Activated CD8-positive, alpha-beta memory T cell treated with anti-CD3 and anti-CD28 coated beads, Interleukin-2, amount 50 U/mL, for 1 hour (primary cell): ENCODE measurements at regions not wholly inside any gene's neighbourhood (a gene's known extent, or its start where the extent isn't known, plus 50 kb on each side); places are given as distances from the start of the nearest gene placed in this dataset.
"Not testable (repeated sequence)": the region's sequence is repeated elsewhere in the genome, so short reads cannot be mapped to it uniquely, and the experiment has no call there.

Experiments used
- DNase-seq: peaks from one replicate; pipeline ENCODE4 v3.0.0-alpha.2; 2020; ENCODE audit errors: extremely low read depth

DNA sequence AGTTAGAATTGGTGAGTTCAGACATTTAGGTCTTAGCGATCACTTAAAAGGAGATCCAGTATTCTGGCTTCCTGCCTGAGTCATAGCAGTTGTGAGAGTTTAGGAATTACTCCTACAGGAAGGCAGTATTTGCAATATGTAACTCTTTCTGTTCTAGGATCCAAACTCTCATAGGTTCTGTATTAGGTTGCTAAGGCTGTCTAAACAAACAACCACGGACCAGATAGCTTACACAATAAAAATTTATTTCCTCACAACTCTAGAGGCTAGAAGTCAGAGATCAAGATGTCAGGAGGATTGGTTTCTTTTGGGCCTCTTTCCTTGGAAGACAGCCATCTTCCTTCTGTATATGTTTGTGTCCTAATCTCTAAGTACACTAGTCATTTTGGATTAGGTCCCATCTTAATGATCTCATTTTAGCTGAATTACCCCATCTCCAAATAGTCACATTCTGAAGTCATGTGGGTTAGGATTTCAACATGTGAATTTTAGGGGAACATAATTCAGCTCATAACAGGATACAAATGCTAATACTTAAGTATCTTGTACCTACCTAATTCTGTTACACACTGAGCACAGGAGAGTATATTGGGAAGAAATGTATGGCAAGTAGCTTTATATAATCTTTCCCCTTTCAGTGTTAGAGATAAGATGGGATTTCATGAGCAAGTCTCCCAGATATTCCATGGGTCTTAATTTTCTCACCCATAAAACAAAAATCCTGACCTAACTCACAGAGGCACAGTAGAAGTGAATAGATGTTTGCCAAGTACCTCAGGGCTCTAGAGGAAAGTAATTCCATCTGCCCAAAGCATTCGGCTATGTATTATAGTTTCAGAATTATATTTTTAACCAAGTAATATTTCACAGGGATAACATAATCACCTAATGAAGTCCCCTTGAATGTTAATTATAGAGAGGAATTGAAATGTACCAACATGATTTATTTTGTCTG lies 144.4 kb downstream of the PTBP2 start:
- no peak for DNase-seq

DNA sequence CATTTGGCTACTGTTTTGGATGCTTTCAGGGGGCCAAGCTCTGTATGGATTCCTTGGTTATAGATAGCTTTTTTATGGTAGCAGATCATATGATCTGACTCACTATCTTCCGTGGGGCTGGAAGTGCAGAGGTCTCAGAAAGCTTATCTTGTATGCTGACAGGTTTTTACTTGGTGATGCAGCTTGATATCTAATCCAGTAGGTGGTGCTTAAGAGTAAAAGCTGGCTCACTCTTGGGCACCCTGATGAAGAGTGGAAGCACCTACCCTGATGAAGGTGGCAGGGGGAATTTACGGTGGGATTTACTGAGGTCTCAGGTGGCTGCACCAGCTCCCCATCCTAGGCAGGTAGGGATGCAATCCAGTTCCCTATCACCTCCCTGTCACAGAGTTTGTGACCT lies 151.2 kb downstream of the PTBP2 start:
- no peak for DNase-seq

DNA sequence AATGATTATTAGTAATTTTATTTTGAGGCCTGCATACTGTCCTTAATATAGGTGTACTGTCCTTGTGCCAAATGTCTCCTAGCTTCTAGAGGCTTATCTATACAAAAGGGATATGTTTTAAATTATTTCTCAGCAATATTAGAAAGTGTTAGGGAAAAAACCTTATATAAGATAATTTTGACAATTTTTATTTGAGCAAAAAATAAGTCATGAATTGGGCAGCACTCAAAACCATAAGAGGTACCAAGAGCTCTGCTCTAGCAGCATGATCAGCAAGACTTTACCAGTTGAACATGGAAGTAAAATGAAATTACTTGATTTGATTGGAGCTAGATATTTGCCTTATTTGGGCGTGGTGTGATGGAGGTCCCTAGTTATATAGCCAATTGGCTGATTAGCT lies 157.1 kb downstream of the PTBP2 start:
- no peak for DNase-seq

DNA sequence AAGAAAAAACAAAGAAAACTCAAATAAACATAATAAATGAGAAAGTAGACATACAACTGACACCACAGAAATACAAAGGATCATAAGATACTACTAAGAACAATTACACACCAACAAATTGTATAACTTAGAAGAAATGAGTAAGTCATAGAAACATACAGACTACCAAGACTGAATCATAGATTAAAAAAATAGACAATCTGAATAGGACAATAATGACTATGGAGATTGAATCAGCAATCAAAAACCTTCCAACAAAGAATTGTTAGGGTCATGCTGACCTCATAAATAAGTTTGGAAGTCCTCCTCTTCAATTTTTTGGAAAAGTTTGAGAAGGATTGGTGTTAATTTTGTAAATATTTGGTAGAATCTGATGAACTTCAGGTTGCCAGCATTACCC lies 159.0 kb downstream of the PTBP2 start:
- no peak for DNase-seq

DNA sequence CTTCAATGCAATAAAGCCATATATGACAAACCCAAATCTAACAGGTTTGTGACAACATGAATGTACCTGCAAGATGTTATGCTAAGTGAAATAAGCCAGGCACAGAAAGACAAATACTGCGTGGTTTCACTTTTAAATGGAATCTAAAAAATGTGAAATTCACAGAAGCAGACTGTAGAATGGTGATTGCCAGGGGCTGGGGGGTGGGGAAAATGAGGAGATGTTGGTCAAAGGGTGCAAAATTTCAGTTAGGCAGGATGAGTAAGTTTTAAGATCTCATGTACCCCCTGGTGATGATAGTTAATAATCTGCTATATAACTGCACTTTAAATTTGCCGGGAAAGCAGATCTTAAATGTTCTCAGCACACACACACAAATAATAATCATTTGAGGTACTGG lies 160.5 kb downstream of the PTBP2 start:
- no peak for DNase-seq

DNA sequence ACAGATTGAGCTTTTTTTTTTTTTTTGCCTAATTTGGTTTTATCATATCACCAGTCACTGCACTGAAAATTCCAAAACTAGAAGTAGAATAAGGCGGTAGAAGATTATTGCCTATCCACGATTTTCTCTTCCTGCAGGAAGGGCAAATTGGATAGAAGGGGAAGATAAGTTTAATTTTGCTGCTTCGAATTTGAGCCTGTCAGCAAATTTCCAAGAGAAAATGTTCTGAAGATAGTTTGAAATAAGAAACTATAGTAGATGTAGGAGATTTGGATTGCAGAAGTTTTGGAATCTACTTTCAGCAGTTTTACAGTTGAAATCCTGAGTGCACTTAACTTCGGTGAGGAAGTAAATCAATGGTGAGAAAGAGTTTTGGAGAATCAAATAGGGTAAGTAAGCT lies 164.9 kb downstream of the PTBP2 start:
- DNase-seq = no peak

DNA sequence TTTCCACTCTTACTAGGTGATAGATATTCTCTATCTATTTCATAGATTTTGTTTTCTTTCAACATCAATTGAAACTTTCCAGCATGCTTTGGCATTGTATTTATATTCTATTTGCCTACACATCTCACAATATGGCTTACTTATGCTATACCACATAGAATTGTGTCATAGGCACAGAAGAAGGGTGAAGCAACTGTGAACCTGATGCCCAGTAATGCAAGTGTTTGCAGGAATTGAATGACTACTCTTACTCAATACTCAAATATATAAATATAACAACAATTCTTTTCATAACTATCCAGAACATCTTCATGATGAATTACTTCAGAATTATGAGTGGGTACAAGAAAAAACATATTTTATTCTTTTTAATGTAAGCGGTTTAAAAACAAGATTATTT lies 165.9 kb downstream of the PTBP2 start:
- no peak for DNase-seq

DNA sequence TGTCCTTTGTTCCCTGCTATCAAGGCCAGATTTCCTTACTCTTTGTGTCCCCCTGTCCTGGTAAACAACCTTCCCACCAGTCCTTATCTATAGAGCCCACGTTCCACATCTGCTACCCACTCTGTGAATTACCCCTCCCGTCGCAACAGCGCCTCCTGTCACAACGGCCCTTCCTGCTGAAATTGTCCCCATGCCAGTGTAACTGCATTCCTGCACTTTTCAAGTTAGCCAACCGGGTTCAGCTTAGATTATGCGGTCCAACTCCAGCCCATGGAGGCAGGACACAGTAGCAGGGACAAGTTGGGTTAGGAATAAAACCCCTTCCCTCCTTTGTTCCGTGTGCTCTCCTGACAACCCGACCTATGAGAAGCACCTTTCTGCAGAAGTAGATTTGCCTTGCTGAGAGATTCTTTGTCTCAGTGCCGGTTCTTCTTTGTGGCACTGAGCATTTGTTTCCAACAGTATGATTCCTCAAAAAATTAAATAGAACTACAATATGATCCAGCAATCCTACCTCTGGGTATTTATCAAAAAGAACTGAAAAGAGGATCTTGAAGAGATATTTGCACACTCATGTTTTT lies 180.3 kb downstream of the PTBP2 start:
- no peak for DNase-seq

DNA sequence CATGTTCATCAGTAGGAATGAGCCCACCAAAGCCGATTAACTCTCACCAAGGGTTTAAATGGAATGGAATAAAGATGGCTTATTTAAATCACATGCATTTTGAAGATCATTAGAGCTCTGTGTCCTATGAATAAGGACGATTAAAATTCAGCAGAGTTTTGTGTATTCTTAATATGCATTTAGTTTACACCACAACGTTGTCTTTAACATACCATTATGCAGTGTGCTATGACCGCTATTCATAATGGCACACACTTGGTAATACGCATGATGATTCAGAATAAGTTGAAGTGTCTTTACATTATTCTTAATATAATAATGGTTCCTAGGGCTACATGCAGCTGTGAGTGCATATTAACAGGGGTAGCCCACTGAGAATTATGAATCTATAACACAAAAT lies 190.7 kb downstream of the PTBP2 start:
- DNase-seq = no peak

DNA sequence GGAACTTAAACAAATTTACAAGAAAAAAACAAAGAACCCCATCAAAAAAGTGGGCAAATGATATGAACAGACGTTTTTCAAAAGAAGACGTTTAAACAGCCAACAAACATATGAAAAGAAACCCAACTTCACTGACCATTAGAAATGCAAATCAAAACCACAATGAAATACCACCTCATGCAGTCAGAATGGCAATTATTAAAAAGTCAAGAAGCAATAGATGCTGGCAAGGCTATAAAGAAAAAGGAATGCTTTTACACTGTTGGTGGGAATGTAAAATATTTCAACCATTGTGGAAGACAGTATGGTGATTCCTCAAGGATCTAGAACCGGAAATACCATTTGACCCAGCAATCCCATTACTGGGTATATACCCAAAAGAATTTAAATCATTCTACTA lies 194.1 kb downstream of the PTBP2 start:
- DNase-seq = not testable (repeated sequence)

DNA sequence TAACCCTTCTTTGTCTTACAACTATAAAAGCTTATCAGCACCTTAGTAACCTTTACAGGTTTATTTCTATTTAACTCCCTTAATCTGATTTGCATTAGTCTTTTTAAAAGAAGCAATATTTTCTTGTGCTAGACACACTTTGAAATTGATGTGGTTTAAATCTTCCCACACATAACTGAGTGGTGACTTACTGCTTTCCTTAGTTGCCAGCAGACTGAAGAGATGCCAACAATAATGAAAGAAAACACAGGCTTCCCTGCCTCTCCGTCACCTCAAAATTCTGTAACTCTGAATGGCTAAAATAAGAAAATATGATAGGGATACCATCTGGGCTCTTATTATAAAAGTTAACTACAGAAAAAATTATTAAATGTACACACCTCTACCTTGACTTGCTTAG lies 196.8 kb downstream of the PTBP2 start:
- DNase-seq = no peak

DNA sequence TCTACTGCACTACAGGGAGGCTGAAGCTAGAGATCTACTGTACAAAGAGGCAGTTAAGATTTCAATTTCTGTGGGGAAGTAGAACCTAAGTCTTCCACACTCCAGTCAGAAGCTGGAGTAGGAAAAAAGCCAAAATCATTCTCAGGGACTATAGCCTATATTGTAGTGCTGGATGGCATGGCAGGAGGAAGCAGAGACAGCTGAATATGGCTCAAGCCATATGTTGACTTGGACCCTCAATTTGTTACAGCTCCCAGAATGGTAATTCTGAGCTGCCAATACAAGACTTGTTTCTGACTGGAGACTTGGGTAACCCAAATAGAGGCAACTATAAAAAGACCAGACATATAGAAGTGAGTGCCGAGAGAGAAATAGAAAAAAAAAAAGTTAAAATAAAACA lies 200.6 kb downstream of the PTBP2 start:
- no peak for DNase-seq

DNA sequence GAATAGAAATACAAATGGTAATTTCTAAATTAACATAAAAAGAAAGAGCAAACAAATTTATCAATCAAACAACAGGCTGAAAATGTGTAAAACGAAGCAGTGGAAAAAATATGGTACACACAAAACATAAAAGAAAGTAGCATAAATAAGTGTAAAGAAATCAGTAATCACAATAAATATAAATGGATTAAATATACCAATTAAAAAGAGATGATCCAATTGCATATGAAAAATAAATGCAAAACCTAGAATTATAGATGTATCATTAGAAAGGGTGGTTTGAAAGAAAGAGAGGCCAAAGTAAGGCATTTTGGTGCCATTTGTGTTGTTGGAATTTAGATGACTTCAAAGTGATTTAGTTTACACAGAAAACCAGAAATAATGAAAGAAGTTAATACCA lies 202.2 kb downstream of the PTBP2 start:
- DNase-seq = no peak

DNA sequence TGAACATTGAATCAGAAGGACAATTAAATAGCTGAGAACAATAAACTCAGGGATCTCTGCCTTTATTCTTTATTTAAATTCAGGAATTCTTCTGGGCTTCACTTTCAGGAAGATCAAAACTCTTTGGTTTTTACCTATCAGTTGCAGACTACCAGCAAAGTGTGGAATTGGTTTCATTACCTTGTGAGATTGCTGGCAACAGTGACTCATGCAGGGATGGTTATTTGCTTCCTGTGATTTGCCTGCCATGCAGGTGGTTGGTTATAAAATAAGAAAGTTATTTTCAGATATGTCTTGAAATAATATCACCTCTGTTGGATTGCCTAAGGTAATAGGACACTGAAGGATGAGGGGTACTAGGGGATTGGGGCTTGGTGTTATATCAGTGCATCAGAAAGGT lies 204.6 kb downstream of the PTBP2 start:
- DNase-seq = no peak

DNA sequence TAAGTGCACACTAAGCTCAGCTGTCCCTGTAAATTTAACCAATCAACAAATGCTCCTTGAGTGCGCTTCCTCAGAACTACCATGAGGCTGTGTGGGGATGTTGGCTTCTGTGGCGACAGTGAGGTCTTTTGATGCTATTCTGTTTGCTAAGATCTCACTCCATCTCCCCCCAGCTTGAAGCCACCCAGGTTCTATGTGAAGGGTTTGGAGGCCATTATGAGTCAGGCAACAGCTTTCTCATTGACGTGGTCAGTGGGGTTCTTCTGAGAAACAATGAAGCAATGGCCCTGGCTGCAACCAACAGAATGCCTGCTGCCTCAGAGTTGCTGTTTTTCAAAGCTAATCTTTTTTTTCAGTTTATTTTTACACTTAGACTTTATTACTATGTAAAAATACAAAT lies 205.5 kb downstream of the PTBP2 start:
- no peak for DNase-seq

DNA sequence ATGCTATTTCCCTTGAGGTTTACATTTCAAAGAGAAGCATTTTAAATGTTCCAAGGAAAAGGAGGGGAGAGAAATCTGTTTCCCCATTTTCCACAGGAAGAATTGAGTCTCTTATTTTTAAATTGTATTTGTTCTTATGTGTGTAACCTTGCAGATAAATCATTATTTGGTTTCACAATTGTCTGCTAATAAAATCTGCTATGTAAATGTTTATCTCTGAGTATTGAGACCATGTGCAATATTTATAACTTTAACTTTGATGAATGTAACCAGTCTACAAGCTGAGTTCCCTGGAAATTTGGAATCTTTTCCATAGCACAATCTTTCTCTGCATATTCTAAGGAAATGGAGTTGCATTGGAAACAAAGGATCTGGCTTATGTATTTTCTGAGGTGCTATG lies 209.6 kb downstream of the PTBP2 start:
- DNase-seq = no peak

DNA sequence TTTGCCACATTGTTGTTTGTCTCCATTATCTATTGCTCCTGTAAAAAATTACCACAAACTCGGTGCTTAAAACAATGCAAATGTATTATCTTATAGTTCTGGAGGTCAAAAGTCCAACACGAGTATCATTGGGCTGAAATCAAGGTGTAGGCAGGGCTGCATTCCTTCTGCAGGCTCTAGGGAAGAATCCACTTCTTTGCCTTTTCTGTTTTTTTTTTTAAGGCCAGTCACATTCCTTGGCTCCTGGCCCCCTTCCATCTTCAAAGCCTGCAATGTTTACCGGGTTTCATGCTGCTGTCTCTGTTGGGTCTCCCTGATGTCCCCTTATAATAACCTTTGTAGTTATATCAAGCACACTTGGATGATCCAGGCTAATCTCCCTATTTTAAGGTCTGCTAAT lies 212.7 kb downstream of the PTBP2 start:
- DNase-seq = no peak

DNA sequence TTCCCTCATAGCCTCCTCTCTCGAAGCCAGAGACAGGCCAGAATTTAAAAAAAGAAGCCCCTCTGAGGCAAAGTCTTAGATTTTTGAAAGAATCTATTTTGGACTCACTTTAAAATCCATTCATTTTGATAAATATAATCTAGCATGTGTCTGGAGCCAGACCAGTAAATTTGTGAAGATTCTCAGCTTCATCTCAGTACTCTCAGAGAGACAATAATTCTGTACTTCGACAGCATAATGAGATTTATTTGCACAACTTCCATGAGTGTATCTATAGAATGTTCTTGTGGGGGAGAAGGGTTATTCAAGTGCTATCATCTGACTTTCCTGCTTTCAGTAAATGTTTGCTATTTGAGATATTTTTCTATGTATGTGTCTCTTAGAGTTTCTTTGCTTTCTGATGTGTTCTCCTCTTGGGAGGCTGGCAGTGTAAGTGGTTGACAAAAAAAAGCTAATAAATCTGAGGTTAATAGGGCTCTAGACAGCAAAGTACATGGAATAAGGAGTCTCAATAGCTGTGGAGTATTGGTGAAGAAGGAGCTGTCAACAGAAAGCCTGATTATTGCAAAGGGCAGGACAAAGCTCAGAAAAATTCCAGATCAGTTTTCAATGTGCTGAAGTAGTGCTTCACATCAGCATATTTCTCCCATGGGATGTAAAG lies 223.0 kb downstream of the PTBP2 start:
- DNase-seq = no peak

DNA sequence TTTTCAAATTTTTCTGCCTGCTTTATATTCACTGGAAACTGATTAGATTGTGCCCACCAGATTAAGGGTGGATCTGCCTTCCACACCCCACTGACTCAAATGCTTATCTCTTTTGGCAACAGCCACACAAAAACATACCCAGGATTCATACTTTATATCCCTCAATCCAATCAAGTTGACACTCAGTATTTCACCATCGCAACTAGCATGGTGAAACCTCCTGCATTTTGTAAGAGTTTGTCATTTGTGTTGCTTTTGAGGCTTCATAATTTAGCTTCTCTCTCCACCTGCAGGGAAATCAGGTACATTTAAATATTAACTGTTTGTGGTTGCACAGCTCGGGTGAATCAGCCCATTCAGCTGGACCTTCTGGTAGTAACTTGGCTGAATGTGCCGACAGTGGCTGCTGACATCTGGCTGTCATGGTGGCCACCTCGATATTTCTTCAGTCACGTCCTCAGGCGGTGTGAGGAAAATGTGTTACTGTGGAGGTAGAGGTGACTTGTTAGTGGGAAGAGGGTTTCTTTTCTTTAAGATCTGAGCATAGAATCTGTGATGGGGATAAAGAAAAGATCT lies 224.0 kb downstream of the PTBP2 start:
- no peak for DNase-seq

DNA sequence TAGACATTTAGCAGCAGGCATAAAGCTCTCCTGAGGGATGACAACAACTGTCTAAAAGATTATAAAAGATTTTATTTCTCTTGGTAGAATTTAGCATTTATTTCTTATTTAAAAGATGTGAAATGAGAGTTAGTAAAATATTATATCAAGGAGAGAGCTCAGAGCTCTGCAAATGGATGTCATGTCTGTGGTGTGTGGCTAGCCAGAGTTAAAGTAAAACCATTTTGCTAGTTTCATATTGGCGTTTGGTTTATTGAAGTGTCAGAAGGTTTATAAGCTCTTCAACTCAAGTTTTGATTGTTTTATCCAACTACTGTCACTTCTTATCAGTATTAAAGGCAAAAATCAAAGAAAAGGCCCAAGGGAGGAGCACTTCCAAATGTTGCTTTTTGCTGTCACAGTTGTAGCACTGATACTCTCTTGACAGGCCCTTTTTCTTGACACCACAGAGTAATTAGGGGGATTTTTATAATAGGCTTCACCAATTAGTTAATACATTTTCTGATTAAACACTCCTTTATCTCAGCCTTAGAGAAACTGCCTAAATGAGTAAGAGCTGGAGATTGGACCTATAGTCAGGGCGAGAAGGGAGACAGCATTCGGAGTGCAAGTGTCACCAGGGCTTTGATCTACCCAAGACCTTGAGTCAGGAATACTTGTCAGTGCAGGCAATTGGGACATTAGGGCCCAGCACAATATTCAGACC lies 233.9 kb downstream of the PTBP2 start:
- no peak for DNase-seq

DNA sequence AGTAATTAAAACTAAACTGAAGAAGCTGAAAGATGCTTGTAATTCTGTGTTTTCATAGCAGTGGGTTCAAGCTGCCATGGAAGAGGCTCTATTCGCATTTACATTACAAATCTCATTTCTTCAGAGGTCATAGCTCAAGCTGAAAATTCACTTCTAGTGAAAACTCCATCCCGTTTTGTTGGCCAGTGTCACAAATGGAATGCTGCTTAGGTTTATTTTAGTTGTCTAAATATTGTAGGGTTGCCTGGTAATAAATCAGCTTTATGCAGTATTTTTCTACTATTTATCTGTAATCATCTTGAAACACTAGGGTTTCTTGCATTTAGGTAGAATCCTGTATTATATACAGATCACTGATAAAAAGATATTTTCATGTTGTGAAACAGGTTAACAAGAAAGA lies 240.6 kb downstream of the PTBP2 start:
- DNase-seq = no peak

DNA sequence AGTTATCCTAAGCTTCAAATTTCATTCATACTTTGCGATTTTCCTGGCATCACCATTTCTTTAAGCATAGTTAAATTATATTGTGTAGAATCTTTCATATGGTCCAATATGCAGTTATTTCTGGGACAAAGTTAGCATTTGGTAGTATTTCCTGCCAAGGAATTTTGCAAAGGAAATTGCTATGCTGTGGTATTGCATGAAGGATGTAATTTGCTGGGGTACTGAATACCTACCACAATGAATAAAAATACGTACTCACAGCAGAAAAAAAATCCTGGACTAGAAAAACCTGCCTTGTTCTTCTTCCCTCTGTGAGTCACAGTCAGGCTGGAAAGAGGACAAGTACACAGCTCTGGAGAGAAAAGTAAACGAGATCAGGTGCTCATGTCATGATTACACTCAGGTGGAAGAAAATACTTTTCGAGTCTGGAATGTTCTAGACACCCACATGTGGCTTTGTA lies 241.2 kb downstream of the PTBP2 start:
- no peak for DNase-seq
